ENCODE measurements at regions not wholly inside any gene's neighbourhood (a gene's known extent, or its start where the extent isn't known, plus 50 kb on each side); places are given as distances from the start of the nearest gene placed in this dataset. TPM values are rescaled to one million over a fixed set of nuclear protein-coding genes. Genes with fewer than 3 reads are reported as not detected.

DNA sequence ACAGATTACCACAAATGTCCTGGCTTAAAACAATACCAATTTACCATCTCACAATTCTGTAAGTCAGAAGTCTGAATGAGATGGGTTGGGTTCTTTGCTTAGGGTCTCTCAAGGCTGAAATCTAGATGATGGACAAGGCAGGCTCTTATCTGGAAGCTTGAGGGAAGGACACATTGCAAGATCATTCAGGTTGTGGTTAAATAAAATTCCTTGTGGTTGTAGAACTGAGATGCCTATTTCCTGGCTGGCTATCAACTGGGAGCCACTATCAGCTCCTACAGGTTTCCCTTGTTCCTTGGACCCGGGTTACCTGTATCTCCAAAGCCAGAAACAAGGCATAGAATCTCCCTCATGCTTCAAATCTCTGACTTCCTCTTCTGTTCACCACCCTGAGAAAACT is 148.4 kb downstream of the MDFIC start:
- TF ChIP-seq MYC (IDR thresholded peaks at IDR 0.05; ENCODE audit: low read depth, low read length) (no peak), POLR2AphosphoS5 (IDR thresholded peaks at IDR 0.05; ENCODE audit: insufficient read depth, low read depth, low read length) (no peak)
- TF ChIP-seq, protein P1, sequence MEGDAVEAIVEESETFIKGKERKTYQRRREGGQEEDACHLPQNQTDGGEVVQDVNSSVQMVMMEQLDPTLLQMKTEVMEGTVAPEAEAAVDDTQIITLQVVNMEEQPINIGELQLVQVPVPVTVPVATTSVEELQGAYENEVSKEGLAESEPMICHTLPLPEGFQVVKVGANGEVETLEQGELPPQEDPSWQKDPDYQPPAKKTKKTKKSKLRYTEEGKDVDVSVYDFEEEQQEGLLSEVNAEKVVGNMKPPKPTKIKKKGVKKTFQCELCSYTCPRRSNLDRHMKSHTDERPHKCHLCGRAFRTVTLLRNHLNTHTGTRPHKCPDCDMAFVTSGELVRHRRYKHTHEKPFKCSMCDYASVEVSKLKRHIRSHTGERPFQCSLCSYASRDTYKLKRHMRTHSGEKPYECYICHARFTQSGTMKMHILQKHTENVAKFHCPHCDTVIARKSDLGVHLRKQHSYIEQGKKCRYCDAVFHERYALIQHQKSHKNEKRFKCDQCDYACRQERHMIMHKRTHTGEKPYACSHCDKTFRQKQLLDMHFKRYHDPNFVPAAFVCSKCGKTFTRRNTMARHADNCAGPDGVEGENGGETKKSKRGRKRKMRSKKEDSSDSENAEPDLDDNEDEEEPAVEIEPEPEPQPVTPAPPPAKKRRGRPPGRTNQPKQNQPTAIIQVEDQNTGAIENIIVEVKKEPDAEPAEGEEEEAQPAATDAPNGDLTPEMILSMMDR (IDR thresholded peaks at IDR 0.05; ENCODE audit: extremely low read depth in 1 of 2, insufficient read depth in 1 of 2, low read depth in 1 of 2, low read length in 2 of 2), result no peak

More for the DNA sequence above, 148.4 kb downstream of the MDFIC start:
- Histone ChIP-seq H2AFZ (ENCODE audit: low read depth, low read length) (no peak overlapping the region), H3K36me3 (ENCODE audit: control insufficient read depth in 2 of 2, extremely low read depth in 1 of 2, insufficient read depth in 2 of 2, low read length in 2 of 2) (no peaks in the 10 kb centered on the region), H3K9me1 (replicated peaks; ENCODE audit: control insufficient read depth, extremely low read depth, insufficient read depth, low read length) (peaks cover 3% of the 10 kb centered on the region), H3K4me3 (replicated peaks in 1 of 3; ENCODE audit: insufficient read depth in 1 of 3, low read depth in 1 of 3, low read length in 3 of 3) (no peak overlapping the region), H3K9ac (replicated peaks; ENCODE audit: extremely low read depth, insufficient read depth, low read length) (no peak overlapping the region), H3K79me2 (ENCODE audit: control insufficient read depth, insufficient read depth, low read length) (no peaks in the 10 kb centered on the region), H3K4me1 (ENCODE audit: control insufficient read depth, extremely low read depth, insufficient read depth, low read length) (no peaks in the 10 kb centered on the region), H3K27ac (ENCODE audit: insufficient read depth, low read depth, low read length) (no peak overlapping the region), H3K27me3 (ENCODE audit: control insufficient read depth in 2 of 2, insufficient read depth in 2 of 2, low read length in 2 of 2) (peaks cover 0 to 1% of the 10 kb centered on the region in 2 experiments), H4K20me1 (replicated peaks; ENCODE audit: control insufficient read depth, extremely low read depth, insufficient read depth, low read length) (no peaks in the 10 kb centered on the region), H3K9me3 (replicated peaks; ENCODE audit: control insufficient read depth, insufficient read depth, low read length) (no peaks in the 10 kb centered on the region), H3K4me2 (ENCODE audit: insufficient read depth, low read length) (no peak overlapping the region)
- FAIRE-seq, result no peak
- BruUV-seq (replicated peaks), result no TSS peak
- POLR2A ChIA-PET, result no interaction called here
- dilution Hi-C loops (cut with MboI; ENCODE audit: extremely low pct_ligation_motif_present, low sequenced_read_pairs) (no loop called here), intact Hi-C loops (cut with micrococcal nuclease) (no loop called here)
- CTCF ChIA-PET, result no interaction called here
- no peak for DNase-seq (ENCODE audit: low read depth, low spot score)

Small RNA genes lying in the stretch of these regions (small RNA-seq; reads per million reads assigned to genes)
- gene RF00019 (ENCODE audit: insufficient read depth, insufficient read length, low read depth, low replicate concordance) (not detected), gene SNORA25B (ENCODE audit: insufficient read depth, insufficient read length, low read depth, low replicate concordance) (not detected)

Data from endothelial cell of umbilical vein (primary cell).